VCaP (cell line): ENCODE measurements at regions not wholly inside any gene's neighbourhood (a gene's known extent, or its start where the extent isn't known, plus 50 kb on each side); places are given as distances from the start of the nearest gene placed in this dataset.

ENCODE experiments used
- H3K27ac ChIP-seq: fragments of 450-650 bp; 2 replicates; pipeline ENCODE4 v1.5.1; 2017
- CTCF ChIP-seq: fragments of 450-650 bp; conservative IDR thresholded peaks from 2 replicates; pipeline ENCODE4 v1.5.1; 2017; ENCODE audit warnings: mild to moderate bottlenecking, moderate library complexity

- no peak for TF ChIP-seq CTCF
- H3K27ac ChIP-seq, result no peak overlapping the region
Measured at GRCh38 chr11:134792044-134792443, 380.0 kb upstream of the B3GAT1 start.

- TF ChIP-seq CTCF, result no peak
- H3K27ac ChIP-seq, result no peak overlapping the region
Measured at GRCh38 chr11:134791102-134791501, 379.1 kb upstream of the B3GAT1 start.

GRCh38 chr11:134789104-134789503, 377.1 kb upstream of the B3GAT1 start:
- TF ChIP-seq CTCF, result no peak
- no peak overlapping the region for H3K27ac ChIP-seq

GRCh38 chr11:134786636-134787035, 374.6 kb upstream of the B3GAT1 start:
- H3K27ac ChIP-seq, result no peak overlapping the region
- no peak for TF ChIP-seq CTCF

DNA sequence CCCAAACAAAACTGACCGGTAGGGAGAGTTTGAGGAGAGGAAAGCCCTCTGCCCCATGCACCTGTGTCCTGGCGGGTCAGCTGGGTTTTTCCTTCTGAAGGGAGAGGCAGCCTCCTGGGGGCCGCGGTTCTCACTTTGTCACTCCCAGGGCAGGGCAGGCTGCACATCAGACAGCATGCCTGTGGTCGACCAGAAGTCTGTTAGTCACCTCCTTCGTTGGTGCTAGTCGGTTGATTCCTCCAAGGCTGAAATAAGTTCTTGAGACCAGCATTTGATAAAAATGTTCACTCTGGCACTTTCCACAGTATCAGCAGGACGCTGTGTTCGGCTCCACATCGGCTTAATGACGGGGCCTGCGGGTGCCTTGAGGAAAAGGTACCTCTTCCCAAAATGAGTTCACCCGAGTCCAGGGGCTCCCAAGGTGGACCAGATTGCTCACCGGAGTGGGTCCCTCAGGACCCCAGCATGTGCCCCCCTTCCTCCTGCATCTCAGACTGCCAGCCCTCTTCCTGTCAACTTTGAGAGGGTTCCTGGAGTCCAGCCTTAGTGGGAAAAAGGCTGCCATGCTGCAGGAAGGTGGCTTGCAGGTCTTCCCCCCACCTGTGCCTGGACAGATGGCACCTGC, 373.7 kb upstream of the B3GAT1 start:
- H3K27ac ChIP-seq, result no peak overlapping the region
- TF ChIP-seq CTCF, result no peak

DNA sequence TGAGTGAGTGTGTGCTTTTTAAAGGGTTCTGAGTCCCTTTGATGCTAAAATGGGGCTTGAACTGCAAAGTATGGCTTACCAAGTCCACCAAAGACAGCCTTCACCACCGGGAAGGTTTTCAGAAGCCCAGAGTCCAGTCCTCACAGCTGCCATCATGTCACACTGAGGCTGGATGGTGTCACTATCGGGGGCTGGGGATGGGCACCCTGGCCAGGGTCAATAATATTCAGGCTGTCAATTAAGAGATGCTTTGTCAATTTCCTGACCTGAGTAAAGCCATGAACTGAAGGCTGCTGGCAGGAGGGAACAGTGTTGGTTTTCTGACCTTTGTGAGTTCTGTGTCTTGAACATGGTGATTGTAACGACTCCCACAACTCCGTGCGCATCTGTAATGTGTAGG, 373.0 kb upstream of the B3GAT1 start:
- no peak for TF ChIP-seq CTCF
- no peak overlapping the region for H3K27ac ChIP-seq

GRCh38 chr11:134784568-134784967, 372.5 kb upstream of the B3GAT1 start:
- no peak for TF ChIP-seq CTCF
- H3K27ac ChIP-seq, result no peak overlapping the region
